ENCODE measurements at regions not wholly inside any gene's neighbourhood (a gene's known extent, or its start where the extent isn't known, plus 50 kb on each side); places are given as distances from the start of the nearest gene placed in this dataset.

DNA sequence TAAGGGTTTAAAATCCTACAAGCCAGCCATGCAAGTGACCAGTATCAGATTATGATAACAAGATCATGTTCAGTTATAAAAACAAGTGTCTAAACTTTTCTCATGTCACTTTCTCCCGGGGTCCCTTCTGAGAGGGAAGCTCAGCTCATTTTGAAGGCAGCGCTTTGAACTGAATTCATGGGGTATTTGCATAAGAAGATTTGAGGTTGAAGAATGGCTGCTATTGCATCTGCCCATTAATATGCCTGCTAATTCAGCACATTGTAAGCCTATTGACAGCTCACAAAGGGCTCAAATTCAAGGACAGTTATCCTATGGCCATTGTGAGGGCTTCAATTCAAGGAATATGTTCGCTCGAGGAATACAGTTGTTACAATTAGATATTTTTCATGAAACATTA is 290.2 kb upstream of the IRX3 start:
- TF ChIP-seq, protein P1, sequence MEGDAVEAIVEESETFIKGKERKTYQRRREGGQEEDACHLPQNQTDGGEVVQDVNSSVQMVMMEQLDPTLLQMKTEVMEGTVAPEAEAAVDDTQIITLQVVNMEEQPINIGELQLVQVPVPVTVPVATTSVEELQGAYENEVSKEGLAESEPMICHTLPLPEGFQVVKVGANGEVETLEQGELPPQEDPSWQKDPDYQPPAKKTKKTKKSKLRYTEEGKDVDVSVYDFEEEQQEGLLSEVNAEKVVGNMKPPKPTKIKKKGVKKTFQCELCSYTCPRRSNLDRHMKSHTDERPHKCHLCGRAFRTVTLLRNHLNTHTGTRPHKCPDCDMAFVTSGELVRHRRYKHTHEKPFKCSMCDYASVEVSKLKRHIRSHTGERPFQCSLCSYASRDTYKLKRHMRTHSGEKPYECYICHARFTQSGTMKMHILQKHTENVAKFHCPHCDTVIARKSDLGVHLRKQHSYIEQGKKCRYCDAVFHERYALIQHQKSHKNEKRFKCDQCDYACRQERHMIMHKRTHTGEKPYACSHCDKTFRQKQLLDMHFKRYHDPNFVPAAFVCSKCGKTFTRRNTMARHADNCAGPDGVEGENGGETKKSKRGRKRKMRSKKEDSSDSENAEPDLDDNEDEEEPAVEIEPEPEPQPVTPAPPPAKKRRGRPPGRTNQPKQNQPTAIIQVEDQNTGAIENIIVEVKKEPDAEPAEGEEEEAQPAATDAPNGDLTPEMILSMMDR (IDR thresholded peaks at IDR 0.05): no peak
- TF ChIP-seq POLR2A (IDR thresholded peaks at IDR 0.05): no peak
